ENCODE measurements at regions not wholly inside any gene's neighbourhood (a gene's known extent, or its start where the extent isn't known, plus 50 kb on each side); places are given as distances from the start of the nearest gene placed in this dataset.

DNA sequence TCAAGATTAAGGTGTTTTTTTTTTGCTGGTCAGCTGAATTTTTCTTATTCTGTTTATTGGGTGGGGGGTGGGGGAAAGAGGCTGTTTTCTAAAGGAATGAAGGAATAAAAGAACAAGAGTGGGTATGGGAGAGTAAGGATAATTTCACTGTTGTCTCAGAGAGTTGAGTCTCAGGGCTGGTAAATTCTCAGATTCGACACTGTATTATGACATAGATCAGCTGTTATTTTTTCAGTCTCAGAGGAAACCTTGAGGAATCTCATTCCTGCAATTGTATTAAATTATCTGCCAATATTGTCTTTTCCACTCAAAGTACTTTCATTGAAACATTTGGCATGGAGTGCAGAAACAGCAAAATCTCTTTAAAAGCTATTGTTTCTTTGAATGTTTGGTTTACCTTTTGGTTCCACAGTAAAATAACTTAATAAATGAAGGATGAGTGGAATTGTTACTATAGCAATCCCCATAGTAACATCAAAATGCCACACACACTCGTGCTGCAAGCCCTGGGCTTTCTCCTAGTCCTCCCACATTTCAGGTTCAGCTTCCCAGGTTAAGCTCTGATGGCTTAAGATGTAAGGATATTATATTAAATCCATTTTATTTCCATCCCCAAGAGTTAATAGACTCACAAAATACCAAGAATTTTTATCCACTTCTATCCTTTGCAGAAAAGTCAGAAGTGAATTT lies 478.7 kb upstream of the TCF4 start:
- DNase-seq, result no peak

DNA sequence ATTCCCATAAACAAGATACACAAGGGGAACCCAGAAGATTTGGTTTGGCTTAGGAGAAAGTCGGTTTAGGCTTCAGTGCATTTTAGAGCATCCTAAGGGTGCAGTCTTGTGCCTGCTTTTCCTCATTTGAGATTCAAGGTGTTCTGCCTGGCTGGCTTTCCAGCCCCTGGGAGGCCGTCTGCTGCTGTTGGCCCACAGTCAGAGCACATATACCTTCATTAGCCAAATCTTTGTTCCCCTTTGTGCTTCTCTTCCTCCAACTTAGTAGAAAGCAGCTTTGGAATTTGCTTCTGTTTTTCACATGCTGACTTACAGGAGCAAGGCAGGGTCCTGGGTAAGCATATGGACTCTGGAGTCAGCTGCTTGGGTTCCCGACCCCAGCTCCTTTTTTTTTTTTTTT lies 477.1 kb upstream of the TCF4 start:
- DNase-seq, result no peak

DNA sequence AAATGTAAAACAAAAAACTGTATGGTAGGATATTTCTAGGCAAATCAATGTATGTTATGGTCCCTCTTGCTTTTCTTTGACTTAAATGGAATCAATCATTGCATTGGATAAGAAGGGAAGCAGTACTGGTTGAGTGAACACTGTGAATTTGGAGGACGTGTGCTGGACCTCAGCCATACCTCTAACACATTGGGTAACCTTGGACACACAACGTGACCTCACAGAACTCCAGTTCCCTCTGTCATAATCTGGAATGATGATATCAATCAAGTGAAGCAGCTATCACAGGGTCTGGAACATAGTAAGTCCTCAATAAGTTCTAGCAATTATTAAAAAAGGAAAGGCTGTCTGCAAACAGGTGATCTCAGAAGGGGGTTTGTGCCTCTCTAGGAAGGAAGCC lies 474.9 kb upstream of the TCF4 start:
- DNase-seq, result no peak

DNA sequence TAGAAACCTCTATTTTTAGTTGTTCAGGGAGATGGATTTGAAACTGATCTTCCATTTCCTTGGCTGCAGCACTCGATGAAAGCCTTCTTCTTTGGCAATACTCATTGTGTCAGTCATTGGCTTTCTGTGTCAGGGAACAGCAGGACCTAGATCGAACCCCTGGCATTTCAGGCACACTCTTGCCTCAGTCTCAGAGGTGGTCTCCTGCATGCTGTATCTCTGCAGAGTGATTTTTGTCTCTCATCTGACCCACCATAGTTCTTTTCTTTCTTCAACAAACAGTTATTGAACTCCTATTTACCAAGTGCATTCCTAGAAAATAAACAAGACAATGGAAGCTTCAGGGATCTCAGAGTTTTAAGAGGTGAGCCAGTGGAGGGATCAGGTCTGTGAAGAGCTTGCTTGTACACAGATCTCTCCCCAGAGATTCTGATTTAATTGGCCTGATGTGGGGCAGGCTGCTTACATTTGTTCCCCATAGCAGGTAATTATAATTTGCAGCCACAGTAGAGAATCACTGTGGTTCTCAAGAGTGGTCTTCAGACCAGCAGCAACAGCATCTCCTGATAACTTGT lies 473.1 kb upstream of the TCF4 start:
- DNase-seq, result no peak

DNA sequence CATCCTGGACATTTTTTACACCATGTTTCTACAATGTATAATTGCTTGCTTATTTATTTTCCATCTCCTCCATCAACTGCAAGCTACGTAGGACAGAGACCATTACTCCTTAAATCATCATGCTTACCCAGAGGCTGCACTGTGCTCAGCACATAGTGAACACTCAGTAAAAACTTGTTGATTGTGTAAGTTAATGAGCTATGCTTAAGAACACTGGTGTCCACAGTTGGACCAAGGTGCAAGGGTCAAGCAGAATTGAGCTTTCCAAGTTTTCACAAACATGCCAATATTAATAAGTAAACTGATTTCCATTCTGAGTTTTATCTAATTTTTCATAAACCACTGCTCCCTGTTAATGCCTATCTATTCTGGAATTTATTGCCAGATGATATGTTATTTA lies 464.2 kb upstream of the TCF4 start:
- DNase-seq, result no peak

DNA sequence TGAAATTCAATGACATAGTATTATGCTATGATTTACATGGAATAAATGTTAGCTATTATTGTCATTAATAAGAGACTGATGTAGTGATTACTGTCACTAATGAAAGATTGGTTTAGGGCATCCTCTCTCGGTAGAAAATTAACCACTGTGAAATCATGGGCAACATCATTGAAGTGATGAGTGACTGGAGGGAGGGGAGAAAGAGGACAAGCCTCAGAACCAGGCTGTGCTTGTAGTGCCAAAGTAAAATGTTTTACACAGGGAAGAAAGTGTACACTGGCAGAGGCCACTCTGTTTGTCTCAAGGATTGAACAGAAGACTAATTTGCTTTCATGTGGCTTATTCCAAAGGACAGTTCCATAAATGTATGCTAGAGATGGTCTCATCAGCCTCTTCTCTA lies 456.2 kb upstream of the TCF4 start:
- no peak for DNase-seq

DNA sequence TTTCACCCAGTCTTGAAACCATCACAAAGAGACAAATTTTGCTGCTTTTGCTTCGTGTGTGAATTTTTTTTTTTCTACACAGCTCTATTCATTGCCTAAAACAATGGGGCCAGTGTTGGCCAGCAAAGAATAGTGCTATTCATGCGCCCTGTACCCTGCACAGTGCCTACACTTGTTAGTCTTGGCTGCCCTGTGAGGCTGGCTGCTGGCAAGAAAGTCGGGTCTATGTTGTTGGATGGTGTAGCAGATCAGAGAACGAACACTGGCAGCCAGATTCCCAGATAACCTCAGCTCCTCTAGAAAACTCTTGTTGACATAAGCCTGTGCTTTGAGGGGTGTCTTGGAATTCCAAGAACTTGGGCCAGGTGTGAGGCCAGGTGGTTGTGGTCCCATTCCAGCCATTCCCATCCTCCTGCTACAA lies 455.7 kb upstream of the TCF4 start:
- DNase-seq, result no peak

DNA sequence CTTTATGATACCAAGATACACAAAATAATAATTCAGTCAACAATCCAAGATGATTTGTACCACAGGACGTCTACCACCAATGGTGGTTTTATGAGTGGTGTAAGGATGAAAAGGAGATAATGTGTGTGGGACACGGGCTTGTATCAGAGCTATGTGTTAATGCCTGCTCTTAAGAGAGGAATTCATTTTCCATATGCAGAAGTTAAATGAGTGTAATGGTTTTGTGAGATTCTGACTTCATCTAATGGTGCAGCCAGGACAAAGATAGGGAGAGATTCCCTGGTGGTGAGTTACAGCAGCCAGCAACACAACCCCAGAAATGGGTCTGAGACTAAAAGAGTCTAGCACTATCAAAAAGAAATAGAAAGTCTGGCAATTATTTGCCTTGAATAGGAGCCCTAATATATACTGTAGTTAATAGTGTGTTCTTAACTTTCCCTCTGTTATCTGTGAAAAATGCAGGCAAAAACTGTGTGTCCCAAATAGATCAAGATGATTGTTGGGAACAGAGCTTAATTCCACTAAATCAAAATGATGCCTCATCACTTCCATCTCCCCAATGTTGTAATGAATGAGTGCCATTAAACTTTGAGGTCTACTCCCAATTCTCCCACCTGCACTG lies 455.0 kb upstream of the TCF4 start:
- no peak for DNase-seq

DNA sequence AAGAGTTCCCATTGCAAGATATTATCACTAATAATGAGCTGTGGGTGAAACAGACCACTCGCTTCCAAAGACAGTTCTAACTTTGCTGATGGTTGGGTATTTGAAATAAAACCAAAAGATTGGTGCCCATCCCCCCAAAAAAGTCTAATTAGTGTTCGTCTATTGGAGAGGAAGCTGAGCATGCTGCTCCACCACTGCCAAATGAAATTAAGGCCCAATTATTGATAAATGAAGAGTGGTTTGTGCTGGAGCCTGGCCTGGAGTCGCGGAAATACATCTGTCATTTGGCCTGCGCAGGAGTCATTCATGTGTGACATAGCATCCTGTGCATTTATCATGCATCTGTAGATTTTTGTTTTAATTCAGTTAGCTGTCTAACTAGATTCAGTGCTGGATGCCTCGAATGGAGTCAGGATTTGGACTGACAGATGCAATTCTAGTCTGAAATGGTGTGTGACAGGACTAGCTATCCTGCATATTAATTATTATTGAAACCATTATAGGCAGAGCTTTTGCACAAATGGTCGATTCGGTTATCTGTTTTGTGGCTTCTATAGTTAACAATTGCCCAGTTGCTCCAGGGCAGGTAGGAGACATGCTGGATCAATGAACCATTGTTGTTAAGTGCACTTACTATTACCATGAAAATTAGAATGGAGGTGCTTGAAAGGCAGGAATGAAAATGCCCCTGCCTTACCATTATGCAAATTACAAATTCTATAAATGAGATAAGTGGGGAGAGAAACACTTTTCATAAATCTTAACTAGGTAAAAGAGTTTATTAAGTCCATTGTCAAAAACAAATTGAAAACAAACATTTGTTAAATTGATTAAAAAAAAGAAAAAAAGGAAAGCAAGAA lies 450.4 kb upstream of the TCF4 start:
- DNase-seq, result no peak

DNA sequence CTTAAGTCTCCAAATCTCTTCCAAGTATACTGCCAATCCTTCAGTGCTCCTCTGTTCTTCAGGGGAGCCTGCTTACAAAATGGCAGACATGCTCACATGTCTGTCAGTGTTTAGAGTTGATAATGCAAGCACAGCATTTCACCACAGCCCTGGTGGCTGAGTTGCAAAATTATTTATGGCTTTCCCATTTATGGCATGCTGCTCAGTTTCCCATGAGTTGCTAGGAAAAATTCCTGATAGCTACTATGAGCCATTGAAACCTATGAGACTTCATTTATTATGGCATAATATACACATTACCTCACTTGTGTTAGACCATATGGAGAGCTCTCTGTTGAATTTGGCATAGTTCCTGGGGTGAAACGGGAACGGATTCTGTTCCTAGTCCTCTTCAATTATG lies 448.7 kb upstream of the TCF4 start:
- DNase-seq, result peak; percentile 77

DNA sequence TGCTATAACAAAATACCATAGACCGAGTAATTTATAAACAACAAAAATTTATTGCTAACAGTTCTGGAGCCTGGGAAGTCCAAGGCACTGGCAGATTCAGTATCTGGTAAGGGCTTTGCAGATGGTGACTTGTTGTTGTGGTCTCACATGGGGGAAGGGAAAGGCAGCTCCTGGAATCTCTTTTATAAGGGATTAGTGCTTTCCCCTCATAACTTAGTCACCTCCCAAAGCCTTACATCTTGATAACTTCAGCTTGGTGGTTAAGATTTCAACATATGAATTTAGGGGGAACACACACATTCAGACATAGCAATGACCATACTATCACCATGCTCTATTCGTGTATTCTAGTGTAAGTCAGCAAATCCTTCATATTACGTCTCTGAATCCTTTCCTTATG lies 447.6 kb upstream of the TCF4 start:
- DNase-seq, result peak; percentile 34

DNA sequence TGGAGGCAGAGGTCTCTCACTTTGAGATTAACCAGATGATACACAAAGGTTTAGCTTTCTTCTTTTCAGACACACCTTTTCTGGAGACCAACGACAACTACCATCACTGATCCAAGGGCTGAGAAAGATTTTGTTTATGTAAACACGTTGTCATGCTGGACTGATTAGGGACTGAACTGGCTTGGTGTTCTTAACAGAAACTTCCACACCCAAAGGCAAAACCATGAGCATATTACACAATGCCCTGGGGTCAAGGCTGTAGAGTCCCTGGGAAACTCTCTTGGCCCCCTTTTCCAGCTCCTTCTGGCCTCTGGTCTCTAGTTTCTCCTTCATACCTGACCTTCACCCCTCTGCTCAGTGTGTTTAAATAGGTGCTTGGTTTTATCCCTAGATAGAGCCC lies 447.0 kb upstream of the TCF4 start:
- DNase-seq, result no peak

DNA sequence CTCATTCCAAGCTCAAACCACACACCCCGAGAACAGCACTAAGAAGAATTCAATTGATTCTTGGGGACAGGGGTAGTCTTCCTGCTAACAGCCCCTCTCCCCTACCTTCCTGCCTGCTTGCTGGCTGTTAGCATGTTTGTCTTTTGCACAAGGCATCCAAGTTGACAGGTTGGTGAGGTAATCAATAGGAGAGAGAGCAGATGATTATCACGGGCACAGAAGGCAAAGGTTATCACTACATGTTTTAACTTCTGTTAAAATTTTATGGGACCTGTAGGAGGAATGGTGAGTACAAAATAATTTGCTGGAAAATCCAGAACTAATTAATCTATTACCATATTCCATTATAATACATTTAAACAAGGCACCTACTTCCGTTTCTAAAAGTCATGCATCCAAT lies 442.1 kb upstream of the TCF4 start:
- DNase-seq, result no peak

DNA sequence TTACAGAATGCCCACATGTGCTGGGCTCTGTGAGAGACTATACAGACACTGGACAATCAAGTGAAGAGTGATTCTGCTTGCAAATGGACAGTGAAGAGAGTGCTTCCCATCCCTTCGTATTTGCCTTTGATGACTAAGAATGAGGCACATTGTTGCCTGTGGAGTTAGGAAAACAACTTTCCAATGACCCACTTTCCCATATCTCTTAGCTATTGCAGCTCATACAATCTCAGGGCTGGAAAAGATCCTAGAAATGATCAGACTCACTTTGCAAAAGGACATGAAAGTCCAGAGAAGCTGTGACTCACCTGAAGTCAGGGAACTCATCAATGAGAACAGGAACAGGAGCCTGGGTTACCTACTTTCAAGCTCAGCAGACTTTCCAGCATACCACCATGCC lies 440.5 kb upstream of the TCF4 start:
- peak; percentile 48 for DNase-seq

DNA sequence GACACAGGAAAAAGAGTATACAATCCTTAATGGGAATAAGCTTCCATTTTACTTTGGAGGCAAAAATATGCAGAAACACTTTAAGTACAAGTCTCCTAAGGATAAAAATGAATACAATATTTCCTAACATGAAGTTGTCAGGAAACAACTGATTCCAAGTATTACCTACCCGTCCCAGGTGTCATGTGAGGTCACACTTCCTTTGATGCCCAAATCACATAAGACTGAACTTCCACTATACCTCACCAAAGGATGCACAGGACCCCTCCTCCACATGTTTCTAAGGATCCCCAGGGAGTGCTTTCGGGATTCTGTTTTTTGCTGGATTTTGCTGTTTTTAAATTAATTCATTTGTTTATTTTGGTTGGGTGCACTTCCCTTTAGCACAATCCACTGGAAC lies 438.5 kb upstream of the TCF4 start:
- no peak for DNase-seq

DNA sequence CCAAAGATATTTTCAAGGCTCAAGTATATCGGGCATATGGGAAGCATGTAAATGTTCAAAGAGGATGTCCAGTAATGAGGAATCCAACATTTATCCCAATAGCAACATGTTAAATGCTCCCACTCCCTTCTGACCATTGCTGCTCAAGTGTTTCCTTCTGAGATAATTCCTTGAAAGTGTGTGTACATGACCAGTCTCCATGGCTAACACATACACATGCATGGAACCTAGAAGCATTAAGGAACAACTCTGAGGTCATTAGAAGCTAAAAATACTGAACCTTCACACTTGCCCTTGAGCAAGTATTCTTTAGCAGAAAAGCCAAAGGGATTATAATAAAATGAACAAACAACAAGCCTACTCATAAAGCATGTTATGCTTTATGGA lies 433.8 kb upstream of the TCF4 start:
- DNase-seq, result no peak

DNA sequence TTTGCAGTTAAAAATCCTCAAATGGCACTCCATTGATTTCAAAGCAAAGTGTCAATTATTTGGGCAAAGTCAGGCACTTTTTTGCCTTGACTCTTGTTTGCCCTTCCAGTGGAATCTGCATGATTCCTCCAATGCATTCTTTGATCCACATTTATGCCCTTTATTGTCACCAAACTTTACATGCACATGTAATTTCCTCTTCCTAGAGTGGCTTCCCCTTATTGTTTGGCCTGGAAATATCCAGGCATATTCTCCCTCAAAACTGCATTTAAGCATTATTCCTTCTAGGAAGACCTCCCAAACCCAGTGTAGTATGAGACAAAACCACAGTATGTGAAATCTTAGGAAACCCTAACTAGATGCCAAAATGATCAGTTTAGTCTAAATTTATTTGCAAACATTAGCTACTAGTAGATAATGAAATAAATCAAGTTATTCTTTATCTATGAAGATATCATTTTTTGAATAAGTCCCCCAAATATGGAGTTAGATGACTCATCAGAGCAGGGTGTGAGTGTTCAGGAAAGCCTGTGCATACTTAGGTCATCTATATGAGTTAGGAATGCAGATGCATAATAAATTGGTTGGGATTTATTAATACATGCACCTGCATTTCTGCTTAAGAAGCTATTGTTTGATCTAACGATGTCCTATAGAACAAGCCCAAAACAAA lies 433.3 kb upstream of the TCF4 start:
- DNase-seq, result peak; percentile 26

DNA sequence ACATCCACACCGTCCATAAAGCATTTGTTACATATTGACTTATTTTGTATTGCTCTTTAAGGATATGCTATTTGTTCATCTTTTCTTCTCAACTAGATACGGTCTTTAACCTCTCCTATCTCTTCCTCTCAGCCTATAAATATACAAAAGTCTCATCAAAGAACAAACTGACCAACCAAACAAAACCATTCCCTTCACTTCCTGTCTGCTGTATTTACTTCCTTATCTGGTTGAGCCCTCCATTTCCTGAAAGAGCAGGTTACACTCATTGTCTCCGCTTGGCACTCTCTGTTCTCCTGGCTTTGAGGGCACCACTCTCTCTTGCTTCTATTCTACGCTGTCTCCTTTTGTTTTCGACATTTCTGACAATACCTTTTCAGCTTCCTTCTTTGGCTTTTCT lies 431.9 kb upstream of the TCF4 start:
- DNase-seq, result no peak

DNA sequence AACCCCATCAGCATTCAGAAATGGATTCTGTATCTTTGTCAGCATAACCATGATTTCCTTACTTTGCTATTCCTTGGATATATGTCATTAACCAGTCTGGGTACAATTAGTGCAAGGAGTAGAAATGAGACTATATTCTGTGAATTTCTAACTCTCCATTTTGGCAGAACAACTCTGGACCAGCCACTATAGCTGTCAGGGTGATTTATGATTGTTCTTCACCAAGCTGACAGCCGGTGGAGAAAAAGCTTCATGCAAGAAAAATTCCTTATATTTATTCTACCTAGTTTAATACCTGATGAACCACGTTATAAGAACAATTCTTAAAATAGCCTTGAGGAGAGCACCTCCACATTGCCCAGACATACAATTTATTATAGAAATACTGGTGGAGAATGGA lies 431.2 kb upstream of the TCF4 start:
- no peak for DNase-seq

DNA sequence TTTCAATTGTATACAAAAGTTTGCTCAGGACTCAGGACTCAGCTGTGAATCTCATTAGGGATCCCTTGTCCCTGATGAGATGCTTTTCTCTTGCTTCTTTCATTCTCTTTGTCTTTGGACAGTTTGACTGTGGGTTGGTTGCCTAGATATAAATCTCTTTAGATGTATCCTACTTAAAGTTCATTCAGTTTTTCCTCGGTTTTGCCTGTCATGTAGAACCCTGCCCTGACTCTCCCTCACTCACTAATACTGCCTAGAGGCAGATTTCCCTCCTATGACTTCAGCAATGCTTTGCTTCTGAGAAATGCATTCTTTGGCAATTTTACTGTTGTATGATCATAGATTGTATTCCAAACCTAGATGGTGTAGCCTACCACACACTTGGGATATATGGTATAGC lies 421.4 kb upstream of the TCF4 start:
- no peak for DNase-seq

DNA sequence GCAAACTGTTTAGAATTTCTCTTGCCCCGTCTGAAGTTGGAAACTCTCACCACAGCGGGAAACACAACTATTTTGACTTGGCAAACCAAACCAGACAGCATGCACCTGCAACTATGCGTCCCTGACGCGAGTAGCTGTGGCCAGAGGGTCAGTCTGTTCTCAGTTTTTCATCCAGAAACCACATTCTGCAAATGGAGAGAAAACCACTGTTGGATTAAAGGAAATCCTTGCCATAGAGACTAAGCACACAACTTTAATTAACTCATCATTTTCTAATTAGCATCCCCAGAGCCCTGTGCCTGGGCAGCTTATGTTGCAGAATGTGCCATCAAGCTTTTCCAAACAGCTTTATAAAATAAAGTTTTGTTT lies 415.7 kb upstream of the TCF4 start:
- DNase-seq, result no peak

DNA sequence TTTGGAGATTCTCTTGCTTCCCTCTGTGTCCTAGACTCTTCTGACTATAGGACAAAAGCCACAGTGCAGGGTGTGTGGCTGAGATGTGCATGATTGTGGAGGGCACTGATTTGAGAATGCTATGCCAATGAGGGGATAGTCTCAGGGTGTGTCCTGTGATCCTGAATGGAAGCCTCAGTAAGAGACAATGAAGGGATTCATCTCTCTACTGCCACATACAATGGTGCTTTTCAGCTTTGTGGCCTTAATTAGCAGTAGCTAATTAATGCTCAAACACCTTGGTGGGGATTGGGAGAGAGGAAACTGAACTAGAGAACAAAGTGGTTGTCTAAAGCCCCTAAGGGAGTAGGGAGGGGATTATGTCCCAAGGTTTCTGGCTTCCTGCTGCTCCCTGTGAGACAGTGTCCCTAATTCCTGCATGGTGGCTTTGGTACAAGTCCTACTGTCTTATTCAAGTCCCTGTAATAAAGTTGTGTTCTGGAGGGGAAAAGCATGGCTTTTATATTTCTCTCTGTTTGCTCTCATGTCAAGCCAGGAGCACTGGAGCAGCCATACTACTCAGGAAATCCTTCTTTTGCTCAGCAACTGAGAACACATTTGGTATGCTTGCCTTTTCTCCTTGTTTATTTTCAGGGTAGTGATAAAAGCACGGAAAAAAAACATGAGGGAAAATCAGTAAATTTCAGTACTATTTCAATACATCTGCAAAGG lies 415.2 kb upstream of the TCF4 start:
- no peak for DNase-seq

DNA sequence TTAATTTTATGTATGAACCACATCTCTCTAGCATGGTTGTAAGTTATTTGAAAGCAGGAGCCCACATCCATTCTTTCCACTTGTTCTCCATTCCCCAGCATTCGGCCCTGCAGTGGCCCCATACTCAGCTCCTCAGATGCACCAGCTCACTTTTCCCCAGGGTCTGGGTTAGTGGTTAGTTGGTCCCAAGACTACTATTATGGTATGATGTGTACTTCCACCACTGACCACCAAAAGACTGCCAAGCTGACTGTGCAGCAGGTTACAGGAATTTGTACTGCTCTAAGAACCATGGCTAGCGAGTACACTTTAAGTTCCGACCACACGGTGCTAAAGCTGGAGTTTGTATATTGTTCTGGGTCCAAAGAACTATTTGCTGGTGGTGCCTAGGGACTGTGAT lies 413.6 kb upstream of the TCF4 start:
- DNase-seq, result peak; percentile 34

Data from fibroblast of skin of right biceps (primary cell).